ENCODE measurements at regions not wholly inside any gene's neighbourhood (a gene's known extent, or its start where the extent isn't known, plus 50 kb on each side); places are given as distances from the start of the nearest gene placed in this dataset.

DNA sequence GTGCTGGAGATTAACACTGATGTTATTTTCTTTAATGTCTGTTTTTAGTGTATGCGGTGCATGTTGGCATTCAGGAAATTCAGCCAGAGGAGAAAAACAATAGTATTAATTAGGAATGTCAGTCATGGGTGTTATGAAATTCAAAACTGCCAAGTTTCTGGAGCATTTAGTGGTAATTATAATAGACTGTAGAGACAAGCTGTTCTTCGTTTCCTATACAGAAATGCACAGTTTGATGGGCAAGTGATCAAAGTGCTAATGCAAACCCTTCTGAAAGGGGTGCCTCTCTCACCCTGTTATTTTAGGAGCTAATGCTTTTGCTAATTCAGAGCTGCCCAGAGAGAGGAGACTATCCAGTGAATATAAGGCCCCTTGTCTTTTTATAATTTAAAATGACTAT lies 573.8 kb upstream of the EEF2KMT start:
- TF ChIP-seq POLR2AphosphoS5 (IDR thresholded peaks at IDR 0.05; ENCODE audit: borderline replicate concordance, low read depth, low read length) (no peak), FOXP2 (optimal IDR thresholded peaks at IDR 0.05; ENCODE audit: control extremely low read depth, extremely low read length, insufficient read depth) (no peak), EZH2 (IDR thresholded peaks at IDR 0.05) (no peak)

Data from SK-N-MC (cell line).